Ascending aorta (tissue), 2 donors: ENCODE measurements at regions not wholly inside any gene's neighbourhood (a gene's known extent, or its start where the extent isn't known, plus 50 kb on each side); places are given as distances from the start of the nearest gene placed in this dataset.

ENCODE experiments used
- DNase-seq, 2 donors: peaks; one replicate each; pipeline ENCODE4 v3.0.0-alpha.2; 2019; ENCODE audit warnings: low spot score in 2 of 2
- H3K27ac ChIP-seq, 2 donors: fragments of 200-600 bp; sonication (generic); one replicate each; pipeline ENCODE4 v1.5.1; 2016 to 2017; ENCODE audit warnings: mild to moderate bottlenecking in 1 of 2
- H3K27me3 ChIP-seq: fragments of 200-600 bp; sonication (generic); one replicate; pipeline ENCODE4 v1.5.1; 2017
- H3K36me3 ChIP-seq, 2 donors: fragments of 200-600 bp; sonication (generic); one replicate each; pipeline ENCODE4 v1.5.1; 2016
- H3K4me1 ChIP-seq, 2 donors: fragments of 200-600 bp; sonication (generic); one replicate each; pipeline ENCODE4 v1.5.1; 2016 to 2017; ENCODE audit warnings: mild to moderate bottlenecking in 1 of 2
- H3K4me3 ChIP-seq, 2 donors: fragments of 200-600 bp; sonication (generic); one replicate each; pipeline ENCODE4 v1.5.1; 2016 to 2017; ENCODE audit warnings: mild to moderate bottlenecking in 1 of 2
- H3K9me3 ChIP-seq, 2 donors: fragments of 200-600 bp; sonication (generic); one replicate each; pipeline ENCODE4 v1.5.1; 2016
- CTCF ChIP-seq, 3 experiments: fragments of 200-600 bp in 2 of 3; fragments of 450-650 bp in 1 of 3; sonication (generic) in 2 of 3; IDR thresholded peaks; one replicate each; pipeline ENCODE4 v1.5.1; 2016 to 2019; ENCODE audit warnings: antibody characterized with exemption in 3 of 3, mild to moderate bottlenecking in 1 of 3, moderate library complexity in 1 of 3
- intact Hi-C: fragments of 100-400 bp; cut with DNase I; formaldehyde crosslinking; loops from one replicate; pipeline ENCODE4 v1.15.1; 2023

GRCh38 chr16:55236655-55237054 is 87.3 kb upstream of the IRX6 start:
- no peaks in the 10 kb centered on the region for H3K4me1 ChIP-seq
- no peak overlapping the region for H3K4me3 ChIP-seq
- no peaks in the 10 kb centered on the region for H3K36me3 ChIP-seq
- DNase-seq: no peak
- no peaks in the 10 kb centered on the region for H3K27me3 ChIP-seq
- intact Hi-C loops: no loop called here
- no peak for TF ChIP-seq CTCF (IDR thresholded peaks at IDR 0.05)
- H3K9me3 ChIP-seq: no peaks in the 10 kb centered on the region
- no peak overlapping the region for H3K27ac ChIP-seq

- Histone ChIP-seq H3K4me1 (no peaks in the 10 kb centered on the region), H3K4me3 (no peak overlapping the region), H3K27me3 (no peaks in the 10 kb centered on the region), H3K27ac (no peak overlapping the region), H3K36me3 (no peaks in the 10 kb centered on the region), H3K9me3 (no peaks in the 10 kb centered on the region)
- intact Hi-C loops: no loop called here
- DNase-seq: no peak
- TF ChIP-seq CTCF (IDR thresholded peaks at IDR 0.05): no peak
Measured at GRCh38 chr16:55239723-55240122, 84.3 kb upstream of the IRX6 start.

- H3K4me3 ChIP-seq: no peak overlapping the region
- no peaks in the 10 kb centered on the region for H3K9me3 ChIP-seq
- H3K36me3 ChIP-seq: no peaks in the 10 kb centered on the region
- no peaks in the 10 kb centered on the region for H3K4me1 ChIP-seq
- H3K27me3 ChIP-seq: no peaks in the 10 kb centered on the region
- no peak overlapping the region for H3K27ac ChIP-seq
- DNase-seq: no peak
- intact Hi-C loops: no loop called here
- no peak for TF ChIP-seq CTCF (IDR thresholded peaks at IDR 0.05)
Measured at GRCh38 chr16:55240888-55241287, 83.1 kb upstream of the IRX6 start.

- no peaks in the 10 kb centered on the region for H3K27me3 ChIP-seq
- no peak overlapping the region for H3K4me3 ChIP-seq
- no peaks in the 10 kb centered on the region for H3K9me3 ChIP-seq
- TF ChIP-seq CTCF (IDR thresholded peaks at IDR 0.05): no peak
- H3K27ac ChIP-seq: no peak overlapping the region
- DNase-seq: no peak
- H3K36me3 ChIP-seq: no peaks in the 10 kb centered on the region
- intact Hi-C loops: no loop called here
- no peaks in the 10 kb centered on the region for H3K4me1 ChIP-seq
Measured at GRCh38 chr16:55242667-55243066, 81.3 kb upstream of the IRX6 start.

GRCh38 chr16:55248058-55248457 is 75.9 kb upstream of the IRX6 start:
- Histone ChIP-seq H3K27me3 (no peaks in the 10 kb centered on the region), H3K4me3 (no peak overlapping the region), H3K27ac (no peak overlapping the region), H3K4me1 (no peaks in the 10 kb centered on the region), H3K36me3 (no peaks in the 10 kb centered on the region), H3K9me3 (no peaks in the 10 kb centered on the region)
- DNase-seq: no peak
- no peak for TF ChIP-seq CTCF (IDR thresholded peaks at IDR 0.05)
- intact Hi-C loops: no loop called here

- no peaks in the 10 kb centered on the region for H3K9me3 ChIP-seq
- intact Hi-C loops: no loop called here
- H3K27ac ChIP-seq: no peak overlapping the region
- H3K36me3 ChIP-seq: no peaks in the 10 kb centered on the region
- no peak for TF ChIP-seq CTCF (IDR thresholded peaks at IDR 0.05)
- DNase-seq: no peak
- no peak overlapping the region for H3K4me3 ChIP-seq
- no peaks in the 10 kb centered on the region for H3K27me3 ChIP-seq
- no peaks in the 10 kb centered on the region for H3K4me1 ChIP-seq
Measured at GRCh38 chr16:55248494-55248893, 75.5 kb upstream of the IRX6 start.
